ENCODE measurements at regions not wholly inside any gene's neighbourhood (a gene's known extent, or its start where the extent isn't known, plus 50 kb on each side); places are given as distances from the start of the nearest gene placed in this dataset.

DNA sequence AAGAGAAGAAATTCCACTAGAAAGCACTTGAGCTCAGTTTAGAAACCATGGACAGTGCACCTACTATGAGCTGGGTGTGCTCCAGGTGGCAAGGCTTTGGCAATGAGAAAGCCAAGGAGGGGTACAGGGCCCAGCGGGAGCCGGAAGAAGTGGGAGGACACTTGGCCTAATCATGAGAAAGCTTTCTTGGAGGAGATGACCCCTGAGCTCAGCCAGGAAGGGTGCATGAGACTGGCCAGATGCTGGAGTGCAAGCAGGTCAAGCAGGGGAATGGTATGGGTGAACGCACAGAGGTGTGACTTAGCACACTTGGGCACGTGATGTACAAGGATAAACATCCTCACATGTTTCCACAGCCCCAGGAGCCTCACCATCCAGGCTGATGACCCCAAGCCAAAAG, 97.2 kb upstream of the GLI2 start:
- no peaks in the 10 kb centered on the region for H3K36me3 Mint-ChIP-seq (ENCODE audit: insufficient read depth in 1 of 3, low read depth in 3 of 3)

More for the DNA sequence above, 97.2 kb upstream of the GLI2 start:
- no peaks in the 10 kb centered on the region for H3K79me2 ChIP-seq (ENCODE audit: insufficient read depth, low read length)
- Mint-ChIP-seq H3K4me1 (peaks cover 0 to 3% of the 10 kb centered on the region in 2 experiments; a peak in 1 of 4 replicates), H3K27me3 (ENCODE audit: low read depth) (peaks cover 78% of the 10 kb centered on the region), H3K9me3 (peaks cover 0 to 3% of the 10 kb centered on the region in 2 experiments; a peak in 1 of 5 replicates), H3K4me3 (no peak overlapping the region), H3K27ac (no peak overlapping the region)
- no peak overlapping the region for H4K91ac ChIP-seq (ENCODE audit: insufficient read length, low read depth, low read length)
- H3K9ac ChIP-seq (ENCODE audit: extremely low read depth, insufficient read length, low read length), result no peak overlapping the region
- no peak overlapping the region for H2BK12ac ChIP-seq (ENCODE audit: insufficient read length, low read depth, low read length)
- no peak overlapping the region for H3K56ac ChIP-seq (ENCODE audit: insufficient read length, low read depth, low read length)
- no peak overlapping the region for H3K4me2 ChIP-seq (ENCODE audit: insufficient read depth, insufficient read length, low read length)
- no peaks in the 10 kb centered on the region for H3K4me1 ChIP-seq (ENCODE audit: insufficient read depth, low read length)
- H2AK5ac ChIP-seq (ENCODE audit: insufficient read length, low read length), result no peak overlapping the region
- H3K9me3 ChIP-seq (ENCODE audit: control insufficient read depth, low read depth, low read length), result no peaks in the 10 kb centered on the region
- H2BK5ac ChIP-seq (ENCODE audit: insufficient read length, low read length), result no peak overlapping the region
- no peak overlapping the region for H3K18ac ChIP-seq (ENCODE audit: insufficient read length, low read depth, low read length)
- no peak overlapping the region for H3K14ac ChIP-seq (ENCODE audit: insufficient read depth, low read length)
- no peak overlapping the region for H3T11ph ChIP-seq (ENCODE audit: low read length)
- H3K23me2 ChIP-seq (ENCODE audit: insufficient read length, low read depth, low read length, poor library complexity, severe bottlenecking), result peaks cover under 1% of the 10 kb centered on the region
- no peak overlapping the region for H4K8ac ChIP-seq (replicated peaks; ENCODE audit: insufficient read length, low read depth, low read length)
- no peak for DNase-seq
- no peaks in the 10 kb centered on the region for H4K20me1 ChIP-seq (ENCODE audit: control insufficient read depth, insufficient read depth, insufficient read length)
- H3K27me3 ChIP-seq (ENCODE audit: insufficient read depth, low read length), result no peaks in the 10 kb centered on the region; the same call in 1 of the 2 replicates
- H2BK120ac ChIP-seq (ENCODE audit: low read depth, low read length, poor library complexity, severe bottlenecking), result no peak overlapping the region
- H3K23ac ChIP-seq (ENCODE audit: insufficient read length, low read depth, low read length), result no peak overlapping the region
- H4K5ac ChIP-seq (ENCODE audit: insufficient read length, low read depth, low read length), result no peak overlapping the region
- TF ChIP-seq, protein P1, sequence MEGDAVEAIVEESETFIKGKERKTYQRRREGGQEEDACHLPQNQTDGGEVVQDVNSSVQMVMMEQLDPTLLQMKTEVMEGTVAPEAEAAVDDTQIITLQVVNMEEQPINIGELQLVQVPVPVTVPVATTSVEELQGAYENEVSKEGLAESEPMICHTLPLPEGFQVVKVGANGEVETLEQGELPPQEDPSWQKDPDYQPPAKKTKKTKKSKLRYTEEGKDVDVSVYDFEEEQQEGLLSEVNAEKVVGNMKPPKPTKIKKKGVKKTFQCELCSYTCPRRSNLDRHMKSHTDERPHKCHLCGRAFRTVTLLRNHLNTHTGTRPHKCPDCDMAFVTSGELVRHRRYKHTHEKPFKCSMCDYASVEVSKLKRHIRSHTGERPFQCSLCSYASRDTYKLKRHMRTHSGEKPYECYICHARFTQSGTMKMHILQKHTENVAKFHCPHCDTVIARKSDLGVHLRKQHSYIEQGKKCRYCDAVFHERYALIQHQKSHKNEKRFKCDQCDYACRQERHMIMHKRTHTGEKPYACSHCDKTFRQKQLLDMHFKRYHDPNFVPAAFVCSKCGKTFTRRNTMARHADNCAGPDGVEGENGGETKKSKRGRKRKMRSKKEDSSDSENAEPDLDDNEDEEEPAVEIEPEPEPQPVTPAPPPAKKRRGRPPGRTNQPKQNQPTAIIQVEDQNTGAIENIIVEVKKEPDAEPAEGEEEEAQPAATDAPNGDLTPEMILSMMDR (conservative IDR thresholded peaks at IDR 0.05), result no peak
- no peak overlapping the region for H2AFZ ChIP-seq (ENCODE audit: low read length)
- H3K79me1 ChIP-seq (ENCODE audit: insufficient read depth, low read depth, low read length, poor library complexity, severe bottlenecking), result no peaks in the 10 kb centered on the region
- H2BK20ac ChIP-seq (ENCODE audit: low read depth, low read length, poor library complexity, severe bottlenecking), result no peak overlapping the region
- no peak overlapping the region for H3K27ac ChIP-seq (ENCODE audit: insufficient read length, low read depth, low read length)
- H2BK15ac ChIP-seq (ENCODE audit: low read depth, low read length), result no peak overlapping the region
- no peak overlapping the region for H3K4ac ChIP-seq (ENCODE audit: low read depth, low read length)
- no CpG with 5 or more reads among the region's 4 CpGs for WGBS (ENCODE audit: extremely low coverage, insufficient read length, low lambda C conversion rate)

Data from H9 (cell line).